HG02852 (cell line): ENCODE measurements at regions not wholly inside any gene's neighbourhood (a gene's known extent, or its start where the extent isn't known, plus 50 kb on each side); places are given as distances from the start of the nearest gene placed in this dataset.

Experiments
- ATAC-seq: cut with Tn5 transposase; IDR thresholded peaks from one replicate; pipeline ENCODE4 v1.9.1; 2021; ENCODE audit warnings: mild to moderate bottlenecking, moderate library complexity; ENCODE audit not compliant: unreplicated experiment

DNA sequence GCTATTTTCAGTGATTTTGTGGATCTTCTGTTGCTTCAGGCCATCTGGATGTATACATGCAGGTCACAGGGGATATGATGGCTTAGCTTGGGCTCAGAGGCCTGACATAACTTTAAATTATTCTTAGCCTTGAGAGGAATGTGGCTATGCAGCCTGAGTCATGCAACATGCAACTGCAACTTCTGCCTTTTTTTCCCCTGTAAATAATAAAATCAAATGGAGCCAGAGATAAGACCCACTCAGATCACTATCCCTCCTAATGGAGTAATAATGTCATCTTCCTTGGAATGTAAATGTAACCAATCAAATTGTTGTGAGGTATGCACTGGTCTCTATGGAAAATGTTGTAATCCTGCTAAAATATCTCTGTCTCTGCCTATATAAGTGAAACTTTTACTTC is 54.9 kb downstream of the MAGEB17 start:
- ATAC-seq: no peak

DNA sequence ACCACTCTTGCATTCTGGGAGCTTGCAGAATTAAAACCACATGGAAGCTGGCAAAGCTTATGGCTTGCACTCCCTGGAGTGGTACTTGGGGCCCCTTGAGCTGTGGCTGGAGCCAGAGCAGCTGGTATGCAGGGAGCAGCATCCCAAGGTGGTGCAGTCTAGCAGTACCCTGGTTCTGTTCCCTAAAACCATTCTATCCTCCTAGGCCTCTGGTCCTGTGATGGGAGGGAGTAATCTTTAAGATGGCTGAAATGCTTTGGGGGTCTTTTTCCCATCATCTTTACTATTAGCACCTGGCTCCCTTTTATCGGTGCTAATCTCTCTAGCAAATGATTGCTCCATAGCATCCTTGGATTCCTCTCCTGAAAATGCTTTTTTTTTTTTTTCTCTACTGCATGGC is 56.1 kb downstream of the MAGEB17 start:
- ATAC-seq: no peak

DNA sequence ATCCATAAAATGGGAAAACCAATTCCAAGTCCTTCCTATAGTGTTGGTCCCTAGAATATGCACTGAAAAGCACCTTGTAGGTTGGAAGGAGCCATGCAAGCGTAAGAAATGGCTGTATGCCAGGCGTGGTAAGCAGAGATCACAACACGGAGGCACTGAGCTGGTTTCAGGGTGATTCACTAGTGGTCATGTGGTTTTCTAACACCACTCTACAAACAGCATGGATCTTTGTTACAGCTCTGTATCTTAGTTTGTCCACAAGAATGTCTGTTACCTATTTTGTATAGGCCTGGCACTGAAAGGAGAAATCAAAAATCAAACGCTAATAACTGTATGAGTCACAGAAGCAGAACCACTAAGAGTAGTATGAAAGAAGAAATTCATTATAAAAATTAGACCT is 71.9 kb downstream of the MAGEB17 start:
- no peak for ATAC-seq

DNA sequence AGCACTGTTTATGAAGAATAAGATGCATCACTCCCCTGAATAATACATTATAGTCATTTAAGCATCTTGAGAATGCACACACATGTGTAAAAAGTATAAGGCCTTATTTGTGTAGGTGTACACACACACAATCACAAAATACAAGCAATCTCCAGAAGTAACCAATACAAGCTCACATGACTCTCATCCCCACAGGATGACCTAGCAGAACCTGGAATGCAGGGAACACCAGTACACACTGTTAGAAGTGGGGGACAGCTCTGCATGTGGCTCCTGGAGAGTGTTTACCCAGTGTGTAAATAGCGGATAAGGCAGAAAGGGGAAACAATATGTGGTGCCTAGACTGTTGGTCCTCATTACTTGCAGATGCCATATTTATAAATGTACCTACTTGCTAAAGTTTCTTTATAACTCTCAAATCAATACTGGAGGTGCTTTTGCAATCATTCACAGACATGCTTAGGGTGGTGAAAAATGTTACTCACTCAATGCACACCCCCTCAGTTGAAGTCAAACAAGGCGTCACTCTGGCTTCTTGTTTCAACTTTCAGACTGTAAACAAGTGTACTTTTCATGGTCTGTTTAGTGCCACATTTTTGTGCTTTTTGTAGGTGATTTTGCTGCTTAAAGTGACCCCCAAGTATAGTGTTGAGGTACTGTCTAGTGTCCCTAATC is 73.1 kb downstream of the MAGEB17 start:
- no peak for ATAC-seq

DNA sequence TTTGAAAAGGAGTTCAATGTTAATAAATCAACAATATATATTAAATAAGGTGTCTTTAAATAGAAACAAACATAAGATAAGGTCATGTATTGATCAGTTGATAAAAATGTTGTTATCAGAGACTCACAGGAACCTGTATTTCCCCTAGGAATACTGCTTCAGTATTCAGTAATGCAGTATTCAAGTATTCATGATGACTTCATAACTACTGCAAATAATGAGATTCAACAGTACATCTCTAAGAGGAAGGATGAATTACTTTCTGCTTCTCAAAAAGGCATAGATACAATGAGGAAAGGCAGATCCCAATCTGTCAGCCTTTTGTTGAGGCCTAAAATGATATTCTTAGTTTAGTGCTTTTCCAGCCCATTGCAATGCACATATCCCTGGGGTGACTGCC is 73.7 kb downstream of the MAGEB17 start:
- ATAC-seq: no peak

DNA sequence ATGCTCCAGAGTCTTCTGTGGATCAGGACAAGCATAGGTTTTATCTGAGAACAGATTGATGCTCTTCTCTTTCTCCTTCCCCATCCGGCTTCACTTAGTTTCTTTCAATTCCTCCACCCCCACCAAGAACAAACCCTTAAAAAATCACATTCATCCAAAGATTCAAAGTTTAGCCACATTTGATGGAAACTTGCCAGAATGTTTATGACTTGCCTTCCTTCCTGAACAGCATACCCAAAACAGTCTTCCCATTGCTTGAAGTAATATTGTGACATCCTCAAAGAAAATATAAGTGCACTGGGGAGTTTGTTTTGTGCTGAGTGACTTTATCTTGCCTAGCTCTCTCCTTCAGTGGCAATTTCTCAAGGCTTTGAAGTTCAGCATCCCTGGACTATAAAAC is 83.0 kb downstream of the MAGEB17 start:
- no peak for ATAC-seq

DNA sequence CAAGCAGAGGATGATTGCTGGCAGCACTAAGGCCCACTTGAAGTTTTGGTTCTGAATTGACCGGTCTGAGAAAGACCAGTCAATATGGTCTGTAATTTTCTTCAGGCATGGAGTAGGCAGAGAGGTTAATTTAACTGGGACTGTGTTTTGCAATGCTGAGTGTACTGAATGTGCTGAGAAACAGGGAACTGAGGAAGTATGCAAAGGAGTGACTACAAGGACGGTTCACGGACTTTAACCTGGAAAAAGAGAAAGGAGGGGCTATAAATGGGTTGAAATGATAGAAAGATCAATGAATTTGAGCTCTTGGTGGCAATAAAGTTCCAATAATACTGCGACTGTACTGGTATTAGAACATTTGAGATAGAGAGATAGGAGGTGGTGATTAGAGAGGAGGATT is 84.5 kb downstream of the MAGEB17 start:
- ATAC-seq: no peak

DNA sequence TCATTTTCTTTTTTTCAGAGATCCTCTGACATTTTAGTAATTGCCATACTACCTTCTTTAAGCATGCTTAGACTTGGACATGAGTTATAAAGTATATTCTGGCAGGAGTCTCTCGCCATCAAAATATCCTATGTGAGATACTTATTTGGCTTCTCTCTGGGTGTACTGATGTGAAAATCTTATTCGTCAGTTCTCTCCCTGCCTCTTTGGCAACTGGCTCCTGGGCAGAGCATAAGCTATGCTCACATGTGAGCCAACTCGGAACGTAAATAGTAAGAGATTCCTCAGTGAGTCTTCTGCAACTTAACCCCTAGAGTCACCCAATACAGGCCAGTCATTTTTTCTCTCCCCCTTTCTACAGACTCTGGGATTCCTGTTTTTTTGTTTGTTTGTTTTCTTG is 91.6 kb downstream of the MAGEB17 start:
- no peak for ATAC-seq

DNA sequence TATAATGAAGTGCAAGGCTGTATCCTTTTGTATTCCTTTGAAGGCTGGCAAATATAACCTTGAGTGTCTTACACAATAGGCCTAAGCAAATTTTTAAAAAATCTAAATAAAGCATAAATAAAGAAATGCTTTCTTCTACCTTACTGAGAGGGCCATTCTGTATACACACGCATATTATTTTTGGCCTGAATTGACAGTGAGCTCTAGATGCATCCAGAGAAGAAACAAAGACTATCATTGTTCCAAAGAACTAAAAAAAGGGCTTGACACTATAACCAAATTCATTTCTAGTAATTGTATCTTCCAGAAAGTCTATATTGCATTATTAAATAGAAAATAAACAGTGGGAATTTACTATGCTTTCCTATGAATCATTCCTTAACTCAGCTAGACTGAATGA is 100.2 kb downstream of the MAGEB17 start:
- no peak for ATAC-seq

DNA sequence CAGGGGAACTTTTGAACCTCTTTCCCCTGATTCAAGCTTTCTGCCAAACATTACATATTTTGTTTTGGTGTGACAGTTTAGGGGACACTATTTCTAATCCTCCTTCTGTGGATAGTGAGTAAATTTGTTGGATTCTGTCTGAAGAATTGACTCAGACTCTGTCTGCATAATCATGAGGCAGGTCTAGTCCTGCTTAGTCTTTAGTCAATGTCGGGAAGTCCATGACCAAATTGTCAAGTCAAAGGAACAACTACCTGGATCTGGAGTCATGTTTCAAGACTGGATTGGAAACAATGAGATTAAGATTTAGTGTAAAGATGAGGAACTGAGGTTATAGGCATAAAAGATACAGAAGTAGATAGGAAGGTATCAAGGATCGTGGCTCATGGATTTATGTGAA is 100.9 kb downstream of the MAGEB17 start:
- ATAC-seq: no peak

DNA sequence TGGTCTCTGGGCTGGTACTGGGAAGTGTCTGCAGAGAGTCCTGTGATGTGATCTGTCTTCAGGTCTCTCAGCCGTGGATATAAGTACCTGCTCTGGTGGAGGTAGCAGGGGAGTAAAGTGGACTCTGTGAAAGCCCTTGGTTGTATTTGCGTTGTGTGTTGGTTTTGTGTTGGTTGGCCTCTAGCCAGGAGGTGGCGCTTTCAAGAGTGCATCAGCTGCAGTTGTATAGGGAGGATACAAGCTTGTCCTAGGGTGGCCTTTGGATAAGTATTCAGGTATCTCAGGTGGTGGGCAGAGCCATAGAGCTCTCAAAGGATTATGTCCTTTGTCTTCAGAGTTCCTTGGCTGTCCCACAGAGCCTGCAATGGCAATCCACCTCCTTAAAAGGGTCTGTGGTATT is 111.6 kb downstream of the MAGEB17 start:
- no peak for ATAC-seq

DNA sequence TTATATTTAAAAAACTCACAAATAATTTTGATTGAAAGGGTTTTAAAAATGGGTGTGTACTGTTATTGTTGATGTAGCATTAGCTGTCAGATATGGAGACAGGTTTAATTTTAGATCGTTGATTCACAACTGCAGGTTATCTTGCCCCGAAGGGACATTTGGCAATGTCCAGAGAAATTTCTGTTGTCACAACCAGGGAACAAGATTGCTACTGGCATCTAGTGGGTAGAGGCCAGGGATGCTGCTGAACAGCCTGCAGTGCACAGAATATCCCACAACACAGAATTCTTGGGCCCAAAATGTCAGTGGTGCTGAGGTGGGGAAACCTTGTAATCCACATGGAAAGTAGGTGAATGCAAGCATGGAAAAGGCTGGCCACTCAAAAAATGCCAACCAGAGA is 114.9 kb downstream of the MAGEB17 start:
- no peak for ATAC-seq

DNA sequence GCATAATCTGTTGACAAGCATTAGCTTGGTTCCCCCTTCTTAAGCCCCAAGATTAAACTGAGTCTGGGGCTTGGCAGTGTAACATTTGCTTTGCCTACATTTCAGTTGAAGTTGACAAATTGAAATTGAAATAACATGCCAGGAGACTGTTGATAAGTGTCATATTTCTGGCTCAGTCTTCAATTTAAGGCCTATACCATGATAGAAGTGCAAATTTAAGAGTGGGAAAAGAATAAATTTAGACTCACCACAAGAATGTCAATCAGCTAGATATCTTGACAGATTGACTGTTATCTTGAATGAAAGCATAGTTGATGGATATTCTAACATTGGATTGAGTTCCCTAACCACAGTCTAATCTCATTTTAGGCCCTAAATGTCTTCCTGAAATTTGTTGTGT is 117.6 kb downstream of the MAGEB17 start:
- no peak for ATAC-seq

DNA sequence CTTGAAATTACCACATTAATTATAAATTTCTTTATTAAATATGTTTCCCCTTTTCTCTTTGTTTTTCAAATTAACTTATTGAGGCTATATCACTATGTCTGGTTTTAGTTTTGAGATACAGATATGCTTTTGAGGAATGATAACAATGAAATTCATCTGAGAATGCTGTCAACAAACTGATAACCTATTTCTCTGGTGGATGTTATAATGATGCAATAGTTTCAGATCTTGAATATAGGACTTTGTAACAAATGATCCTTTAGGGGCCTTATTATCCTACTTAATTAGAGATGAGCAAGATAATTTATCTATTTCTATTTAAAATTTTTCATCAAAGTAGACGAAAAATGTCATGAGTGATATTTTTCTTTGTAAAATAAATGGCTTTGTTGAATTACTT is 123.7 kb downstream of the MAGEB17 start:
- ATAC-seq: no peak

DNA sequence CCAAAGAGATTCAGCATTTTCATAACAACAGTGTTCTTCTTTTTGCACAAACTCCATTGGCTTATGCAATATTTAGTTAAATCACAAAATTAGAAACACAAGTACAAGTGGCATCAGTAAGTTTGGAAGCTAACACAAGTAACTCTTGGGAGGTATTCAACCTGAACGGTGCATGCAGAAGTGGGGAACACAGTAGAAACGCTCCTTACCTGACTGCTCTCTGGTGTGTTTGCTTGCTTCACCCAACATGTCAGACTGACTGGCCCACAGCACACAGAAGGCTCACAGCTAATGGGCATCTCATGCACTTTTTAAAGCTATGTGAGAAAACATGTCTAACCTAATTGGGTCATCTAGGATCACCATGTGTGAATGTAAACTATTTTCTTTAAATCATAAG is 133.6 kb downstream of the MAGEB17 start:
- no peak for ATAC-seq

DNA sequence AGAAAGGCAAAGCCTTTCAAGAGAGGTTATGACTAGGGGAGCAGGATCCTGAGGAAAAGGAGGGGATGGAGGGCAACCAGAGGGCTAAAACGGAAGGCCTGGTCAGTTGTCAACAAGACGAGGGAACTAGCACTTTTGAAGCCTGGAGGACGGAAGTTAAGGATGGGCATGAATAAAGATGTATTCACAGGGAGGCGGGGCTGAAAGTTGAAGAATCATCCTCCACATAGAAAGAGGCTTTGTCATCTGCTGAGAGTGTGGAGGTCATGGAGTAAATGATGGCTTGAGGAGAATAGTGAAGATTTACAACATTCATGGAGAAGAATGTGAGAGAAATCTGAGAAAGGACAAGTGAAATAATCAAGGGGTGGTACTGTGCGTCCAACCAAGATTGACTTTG is 137.5 kb downstream of the MAGEB17 start:
- ATAC-seq: no peak

DNA sequence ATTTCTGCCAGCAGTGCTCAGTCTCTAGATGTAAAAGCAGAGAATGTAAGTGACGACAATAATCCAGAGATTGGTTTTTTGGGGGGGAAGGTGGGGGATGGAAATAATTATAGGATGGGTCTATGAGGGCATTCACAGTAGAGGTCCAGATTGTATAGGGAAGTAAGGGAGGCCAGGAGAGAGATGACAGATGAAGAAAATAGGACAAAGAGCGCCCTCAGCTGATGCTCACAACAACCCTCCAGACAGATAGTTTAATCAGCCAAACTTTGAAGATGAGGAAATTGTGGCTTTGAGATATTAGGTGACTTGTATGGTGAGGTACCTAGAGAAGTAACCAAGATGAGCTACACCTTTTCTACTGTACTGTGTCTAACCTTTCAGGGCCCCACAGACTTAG is 137.9 kb downstream of the MAGEB17 start:
- no peak for ATAC-seq

DNA sequence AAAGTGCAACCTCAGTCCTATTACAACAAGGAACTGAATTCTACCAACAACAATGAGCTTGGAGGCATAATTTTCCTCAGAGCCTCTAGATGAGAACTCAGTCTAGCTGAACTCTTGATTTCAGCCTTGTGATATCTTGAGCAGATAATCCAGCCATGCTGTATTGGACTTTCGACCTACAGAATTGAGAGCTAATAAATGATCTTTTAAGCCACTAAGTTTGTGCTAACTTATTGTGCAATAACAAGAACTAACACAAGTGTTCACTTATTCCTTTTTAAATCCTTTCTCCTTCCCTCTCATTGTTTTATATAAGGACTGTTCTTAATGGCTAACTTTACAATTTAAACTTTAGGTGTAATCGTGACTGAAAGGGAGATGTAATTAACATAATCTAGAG is 140.7 kb downstream of the MAGEB17 start:
- ATAC-seq: no peak

DNA sequence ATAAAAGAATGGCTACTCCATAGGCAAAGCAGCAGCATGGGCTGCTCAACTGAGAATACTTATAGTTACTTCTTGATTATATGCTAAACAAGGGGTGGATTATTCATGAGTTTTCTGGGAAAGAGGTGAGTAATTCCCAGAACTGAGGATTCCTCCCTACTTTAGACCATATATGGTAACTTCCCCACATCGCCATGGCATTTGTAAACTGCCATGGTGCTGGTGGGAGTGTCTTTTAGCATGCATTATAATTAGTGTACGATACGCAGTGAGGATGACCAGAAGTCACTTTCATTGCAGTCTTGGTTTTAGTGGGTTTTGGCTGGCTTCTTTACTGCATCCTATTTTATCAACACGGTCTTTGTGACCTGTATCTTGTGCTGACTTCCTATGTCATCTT is 141.5 kb downstream of the MAGEB17 start:
- ATAC-seq: no peak

DNA sequence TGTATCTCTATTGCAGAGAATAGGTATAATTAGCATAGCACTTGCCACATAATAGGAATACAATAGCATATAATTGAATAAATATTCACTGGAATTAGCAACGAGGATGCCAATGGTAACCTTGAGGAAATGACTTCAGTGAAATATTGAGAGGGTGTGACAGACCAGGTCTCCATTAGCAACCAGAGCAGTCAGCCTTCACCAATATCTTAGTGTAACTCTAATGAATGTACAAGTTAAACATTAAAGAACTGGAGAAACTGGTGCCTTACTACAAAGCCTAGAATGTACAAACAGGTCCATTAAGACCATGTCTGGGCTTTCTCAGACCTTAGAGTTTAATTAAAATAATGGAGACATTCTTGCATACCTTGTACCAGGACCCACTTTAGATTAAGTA is 143.0 kb downstream of the MAGEB17 start:
- ATAC-seq: no peak

DNA sequence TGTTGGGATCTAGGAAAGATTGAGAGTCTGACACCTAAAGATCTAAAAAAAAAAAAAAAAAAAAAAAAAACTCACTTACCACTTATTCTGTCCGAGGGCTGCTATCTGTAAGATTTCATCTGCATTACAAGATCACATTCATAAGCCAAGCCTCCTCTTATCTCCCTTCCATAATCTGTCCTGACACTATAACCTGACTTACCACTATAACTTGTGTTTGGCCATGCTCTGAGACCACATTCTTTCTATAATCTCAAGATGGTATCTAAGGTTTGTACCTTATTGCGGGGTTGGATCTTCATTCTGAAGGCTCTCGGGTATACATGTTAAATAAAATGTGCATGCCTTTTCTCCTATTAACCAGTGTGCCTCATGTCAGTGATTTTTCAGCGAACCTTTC is 144.4 kb downstream of the MAGEB17 start:
- ATAC-seq: no peak

DNA sequence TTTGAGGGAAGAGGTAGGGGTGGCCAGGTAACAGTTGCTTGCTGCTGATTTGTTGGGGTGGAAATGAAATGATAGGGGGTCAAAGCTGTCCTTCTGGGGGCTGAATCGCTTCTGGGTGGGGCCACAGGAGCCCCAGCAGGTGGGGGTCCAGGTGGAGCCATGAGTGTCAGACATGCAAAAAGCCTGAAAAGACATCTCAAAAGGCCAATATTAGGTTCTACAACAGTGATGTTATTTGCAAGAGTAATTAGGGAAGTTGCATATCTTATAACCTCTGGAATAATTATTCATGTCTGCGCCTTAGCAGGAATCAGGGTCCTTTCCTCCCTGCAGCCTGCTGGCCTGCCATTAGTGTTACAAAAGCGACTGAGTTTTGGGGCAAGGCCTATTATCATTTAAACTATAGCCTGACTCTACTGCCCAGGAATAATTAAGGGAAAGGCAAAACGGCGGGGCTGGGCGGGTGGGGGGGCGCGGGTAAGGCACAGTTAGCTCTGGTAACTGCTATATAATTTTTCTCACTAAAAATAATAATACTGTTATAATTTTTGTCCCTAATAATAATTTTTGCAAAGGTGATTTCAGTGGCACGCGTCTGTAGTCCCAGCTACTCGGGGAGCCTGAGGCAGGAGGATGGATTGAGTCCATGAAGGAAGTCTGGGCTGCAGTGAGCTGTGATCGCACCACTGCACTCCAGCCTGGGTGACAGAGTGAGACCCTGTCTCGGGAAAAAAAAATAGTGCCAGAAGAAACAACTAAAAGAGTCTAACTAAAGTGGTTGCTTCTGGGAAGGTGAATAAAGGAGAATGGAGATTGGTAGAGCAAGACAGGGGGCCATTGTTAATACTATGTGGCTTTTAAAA is 145.7 kb downstream of the MAGEB17 start:
- ATAC-seq: no peak

DNA sequence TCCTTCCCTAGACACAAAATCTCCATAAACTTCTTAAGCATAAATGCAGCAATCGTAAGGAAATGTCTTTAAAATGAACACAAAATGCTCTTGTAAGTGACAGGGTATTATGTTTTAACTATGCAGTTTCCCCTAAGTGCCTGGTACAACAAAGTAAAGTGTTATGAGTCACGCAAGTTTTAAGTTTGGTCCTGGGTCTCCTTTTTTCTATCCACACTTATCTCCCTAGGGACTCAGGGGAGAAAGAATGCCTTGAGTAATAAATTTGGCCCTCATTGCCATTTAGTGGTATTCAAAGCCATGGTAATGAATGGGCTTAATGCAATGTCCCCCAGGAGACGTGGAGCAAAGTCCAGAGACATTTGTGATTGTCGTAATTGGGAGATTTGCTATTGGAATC is 149.1 kb downstream of the MAGEB17 start:
- no peak for ATAC-seq
